Activated CD8-positive, alpha-beta T cell treated with anti-CD3 and anti-CD28 coated beads for 36 hours (primary cell): ENCODE measurements at regions not wholly inside any gene's neighbourhood (a gene's known extent, or its start where the extent isn't known, plus 50 kb on each side); places are given as distances from the start of the nearest gene placed in this dataset.

Experiments
- ATAC-seq: fragments of 200-7000 bp; cut with Tn5 transposase; one replicate; pipeline ENCODE4 v1.10.0; 2021; ENCODE audit warnings: mild to moderate bottlenecking, moderate library complexity
- CTCF ChIA-PET: fragments of 350-600 bp; sonication (Branson Sonifier 250); formaldehyde crosslinking; loops from one replicate; lab custom pipeline; 2021; ENCODE audit warnings: antibody characterized with exemption; lab: Charles Lee
- POLR2A ChIA-PET: fragments of 350-600 bp; sonication (Branson Sonifier 250); formaldehyde crosslinking; loops from one replicate; lab custom pipeline; 2021; ENCODE audit warnings: antibody characterized with exemption; lab: Charles Lee
- DNase-seq: peaks from one replicate; pipeline ENCODE4 v3.0.0-alpha.2; 2020
- H3K27ac Mint-ChIP-seq: one replicate; pipeline ENCODE4 v1.8.0; 2021; ENCODE audit warnings: mild to moderate bottlenecking, mixed read lengths
- H3K27me3 Mint-ChIP-seq: one replicate; pipeline ENCODE4 v1.8.0; 2021; ENCODE audit warnings: mixed read lengths
- H3K36me3 Mint-ChIP-seq: one replicate; pipeline ENCODE4 v1.8.0; 2021; ENCODE audit warnings: low read depth, mixed read lengths
- H3K4me1 Mint-ChIP-seq: one replicate; pipeline ENCODE4 v1.8.0; 2021; ENCODE audit warnings: low read depth, mixed read lengths
- H3K4me3 Mint-ChIP-seq: one replicate; pipeline ENCODE4 v1.8.0; 2021; ENCODE audit warnings: mild to moderate bottlenecking, moderate library complexity, mixed read lengths
- H3K9me3 Mint-ChIP-seq: one replicate; pipeline ENCODE4 v1.8.0; 2021; ENCODE audit warnings: mixed read lengths
- CTCF ChIP-seq: fragments of 200-600 bp; IDR thresholded peaks from one replicate; pipeline ENCODE4 v1.8.0; 2022; ENCODE audit warnings: antibody characterized with exemption, mild to moderate bottlenecking
- intact Hi-C: fragments of 100-400 bp; cut with micrococcal nuclease; formaldehyde crosslinking; loops from one replicate; pipeline ENCODE4 v1.10.0; 2022

- ChIA-PET POLR2A (no interaction called here), CTCF (no interaction called here)
- no peaks in the 10 kb centered on the region for H3K36me3 Mint-ChIP-seq
- no peaks in the 10 kb centered on the region for H3K9me3 Mint-ChIP-seq
- H3K27ac Mint-ChIP-seq = no peak overlapping the region
- no peaks in the 10 kb centered on the region for H3K4me1 Mint-ChIP-seq
- H3K4me3 Mint-ChIP-seq = no peak overlapping the region
- intact Hi-C loops = no loop called here
- H3K27me3 Mint-ChIP-seq = peaks cover 9% of the 10 kb centered on the region
- ATAC-seq (peak; percentile 37), DNase-seq (no peak)
- TF ChIP-seq CTCF = no peak
Measured at GRCh38 chr4:128686810-128687209, 122.7 kb upstream of the JADE1 start.

GRCh38 chr4:128686032-128686465, 123.5 kb upstream of the JADE1 start:
- Mint-ChIP-seq H3K27me3 (peaks cover 9% of the 10 kb centered on the region), H3K4me1 (no peaks in the 10 kb centered on the region), H3K27ac (no peak overlapping the region), H3K9me3 (no peaks in the 10 kb centered on the region), H3K36me3 (no peaks in the 10 kb centered on the region), H3K4me3 (no peak overlapping the region)
- no peak for TF ChIP-seq CTCF
- POLR2A ChIA-PET = no interaction called here
- intact Hi-C loops = no loop called here
- CTCF ChIA-PET = no interaction called here
- no peak for DNase-seq
- ATAC-seq = no peak

GRCh38 chr4:128684016-128684415, 125.5 kb upstream of the JADE1 start:
- CTCF ChIA-PET = no interaction called here

GRCh38 chr4:128682942-128683666, 126.4 kb upstream of the JADE1 start:
- DNase-seq (no peak), ATAC-seq (no peak)
- Mint-ChIP-seq H3K36me3 (no peaks in the 10 kb centered on the region), H3K4me1 (no peaks in the 10 kb centered on the region), H3K4me3 (no peak overlapping the region), H3K9me3 (no peaks in the 10 kb centered on the region), H3K27ac (no peak overlapping the region), H3K27me3 (peaks cover 11% of the 10 kb centered on the region)
- intact Hi-C loops = no loop called here
- ChIA-PET CTCF (no interaction called here), POLR2A (no interaction called here)
- TF ChIP-seq CTCF = no peak

More at GRCh38 chr4:128684016-128684415, 125.5 kb upstream of the JADE1 start:
- POLR2A ChIA-PET = no interaction called here
- ATAC-seq (no peak), DNase-seq (no peak)
- Mint-ChIP-seq H3K9me3 (no peaks in the 10 kb centered on the region), H3K4me1 (no peaks in the 10 kb centered on the region), H3K27me3 (peaks cover 11% of the 10 kb centered on the region), H3K36me3 (no peaks in the 10 kb centered on the region), H3K4me3 (no peak overlapping the region), H3K27ac (no peak overlapping the region)
- intact Hi-C loops = no loop called here
- no peak for TF ChIP-seq CTCF

GRCh38 chr4:128676095-128676494, 133.4 kb upstream of the JADE1 start:
- peaks cover 3% of the 10 kb centered on the region for H3K27me3 Mint-ChIP-seq
- intact Hi-C loops = no loop called here
- no peak for DNase-seq
- no peak overlapping the region for H3K4me3 Mint-ChIP-seq
- H3K9me3 Mint-ChIP-seq = no peaks in the 10 kb centered on the region
- H3K4me1 Mint-ChIP-seq = no peaks in the 10 kb centered on the region
- ChIA-PET POLR2A (no interaction called here), CTCF (no interaction called here)
- no peak overlapping the region for H3K27ac Mint-ChIP-seq
- no peak for ATAC-seq
- no peak for TF ChIP-seq CTCF
- no peaks in the 10 kb centered on the region for H3K36me3 Mint-ChIP-seq
